Uterus (tissue), 2 donors: ENCODE measurements at regions not wholly inside any gene's neighbourhood (a gene's known extent, or its start where the extent isn't known, plus 50 kb on each side); places are given as distances from the start of the nearest gene placed in this dataset.

Experiments used
- CTCF ChIP-seq, 4 experiments: fragments of 200-600 bp in 2 of 4; fragments of 450-650 bp in 2 of 4; sonication (generic) in 2 of 4; IDR thresholded peaks; one replicate each; pipeline ENCODE4 v1.5.1; 2016 to 2019; ENCODE audit warnings: antibody characterized with exemption in 4 of 4, mild to moderate bottlenecking in 2 of 4, moderate library complexity in 1 of 4
- POLR2A ChIP-seq, 2 donors: fragments of 450-650 bp; IDR thresholded peaks; one replicate each; pipeline ENCODE4 v1.6.1; 2016; ENCODE audit warnings: antibody characterized with exemption in 2 of 2, mild to moderate bottlenecking in 1 of 2, moderate library complexity in 1 of 2

DNA sequence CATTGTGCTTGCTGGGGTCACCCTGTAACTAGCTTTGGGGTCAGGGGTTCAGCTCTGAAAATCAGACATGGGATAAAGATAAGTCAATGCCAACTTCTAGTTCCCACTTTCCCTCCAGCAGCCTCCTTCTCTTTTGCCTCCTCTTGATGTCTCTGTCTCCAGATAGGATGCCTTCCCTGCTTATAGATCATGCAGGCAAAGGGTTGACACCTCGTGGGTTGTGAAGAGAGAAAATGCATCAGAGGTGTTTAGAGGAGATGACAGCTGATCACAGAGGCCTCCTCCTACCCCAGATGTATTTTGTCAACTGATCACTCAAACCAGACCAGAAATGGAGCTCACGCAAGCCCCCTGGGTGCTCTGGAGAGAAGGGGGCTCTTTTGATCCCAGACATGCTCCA is 337.8 kb downstream of the BUD13 start:
- TF ChIP-seq POLR2A (IDR thresholded peaks at IDR 0.05) (no peak), CTCF (IDR thresholded peaks at IDR 0.05) (no peak)
